HEK293T (cell line): ENCODE measurements at regions not wholly inside any gene's neighbourhood (a gene's known extent, or its start where the extent isn't known, plus 50 kb on each side); places are given as distances from the start of the nearest gene placed in this dataset.

Source experiments
- ARNT ChIP-seq: fragments of 450-650 bp; IDR thresholded peaks from 2 replicates; pipeline ENCODE4 v1.6.1; 2017; ENCODE audit warnings: mild to moderate bottlenecking
- BHLHE40 ChIP-seq: fragments of 450-650 bp; IDR thresholded peaks from 2 replicates; pipeline ENCODE4 v1.6.1; 2016; ENCODE audit warnings: mild to moderate bottlenecking, moderate library complexity, borderline replicate concordance
- ELF4 ChIP-seq: fragments of 450-650 bp; IDR thresholded peaks from 2 replicates; pipeline ENCODE4 v1.6.1; 2017; ENCODE audit warnings: antibody characterized with exemption
- FOXK2 ChIP-seq: fragments of 450-650 bp; IDR thresholded peaks from 2 replicates; pipeline ENCODE4 v1.6.1; 2016; ENCODE audit warnings: mild to moderate bottlenecking
- FOXM1 ChIP-seq: fragments of 450-650 bp; IDR thresholded peaks from 2 replicates; pipeline ENCODE4 v1.6.1; 2017; ENCODE audit warnings: mild to moderate bottlenecking, borderline replicate concordance
- HDGF ChIP-seq: fragments of 450-650 bp; IDR thresholded peaks from 2 replicates; pipeline ENCODE4 v1.6.1; 2017; ENCODE audit warnings: antibody characterized with exemption, borderline replicate concordance
- NFRKB ChIP-seq: fragments of 450-650 bp; IDR thresholded peaks from 2 replicates; pipeline ENCODE4 v1.6.1; 2016; ENCODE audit warnings: mild to moderate bottlenecking, moderate library complexity
- SP1 ChIP-seq: fragments of 450-650 bp; IDR thresholded peaks from 2 replicates; pipeline ENCODE4 v1.6.1; 2017
- SUZ12 ChIP-seq: fragments of 450-650 bp; IDR thresholded peaks from 2 replicates; pipeline ENCODE4 v1.6.1; 2016; ENCODE audit warnings: mild to moderate bottlenecking
- TARDBP ChIP-seq: fragments of 450-650 bp; IDR thresholded peaks from 2 replicates; pipeline ENCODE4 v1.6.1; 2016

DNA sequence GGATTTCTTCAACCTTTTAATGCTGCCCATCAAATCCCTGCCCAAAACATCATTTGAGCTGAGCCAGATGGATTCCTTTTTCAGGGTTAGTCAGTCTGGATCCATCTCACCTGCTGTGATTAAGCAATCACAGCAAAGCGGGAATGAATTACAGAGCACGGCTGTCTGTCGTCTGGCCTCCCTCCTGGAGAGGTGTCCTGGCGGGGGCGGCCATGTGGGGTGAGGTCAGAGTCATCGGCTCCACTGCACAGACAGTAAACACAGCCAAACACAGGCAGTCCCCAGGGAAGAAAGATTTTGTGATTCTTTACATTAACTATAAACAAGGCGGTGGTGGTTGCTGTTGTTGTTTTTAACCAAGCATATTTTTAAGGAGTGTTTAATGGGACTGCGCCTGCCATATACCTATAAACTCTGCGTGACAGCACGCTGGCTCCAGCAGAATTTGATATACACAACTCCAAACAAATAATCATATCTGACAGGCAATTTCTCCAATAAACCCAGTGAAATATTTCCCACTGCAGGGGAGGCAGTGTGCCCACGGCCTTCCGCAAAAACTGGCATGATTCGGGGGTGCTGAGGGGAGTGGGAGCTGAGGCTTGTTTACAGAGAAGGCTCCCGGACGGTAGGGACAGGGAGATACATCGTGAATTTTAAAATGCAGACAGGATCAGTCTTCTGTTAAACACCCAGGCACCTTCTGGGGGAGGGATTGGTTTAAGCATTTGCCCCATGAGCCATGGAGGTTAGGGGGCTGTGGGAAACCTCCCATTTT is 232.0 kb upstream of the PMEPA1 start:
- no peak for TF ChIP-seq FOXM1
- TF ChIP-seq SUZ12 = no peak
- TF ChIP-seq NFRKB = no peak
- no peak for TF ChIP-seq FOXK2
- no peak for TF ChIP-seq ARNT
- TF ChIP-seq SP1 = no peak
- no peak for TF ChIP-seq TARDBP
- TF ChIP-seq BHLHE40 = no peak
- no peak for TF ChIP-seq HDGF
- TF ChIP-seq ELF4 = no peak
